ENCODE measurements at regions not wholly inside any gene's neighbourhood (a gene's known extent, or its start where the extent isn't known, plus 50 kb on each side); places are given as distances from the start of the nearest gene placed in this dataset.
"Not testable (repeated sequence)": the region's sequence is repeated elsewhere in the genome, so short reads cannot be mapped to it uniquely, and the experiment has no call there.

GRCh38 chr13:89057862-89058261 lies 1386.7 kb downstream of the SLITRK5 start:
- Histone ChIP-seq H3K27ac (no peak overlapping the region), H3K36me3 (no peaks in the 10 kb centered on the region), H3K9me3 (no peaks in the 10 kb centered on the region), H3K27me3 (no peaks in the 10 kb centered on the region), H3K4me1 (no peaks in the 10 kb centered on the region), H3K4me3 (no peak overlapping the region)
- no peak for TF ChIP-seq CTCF (IDR thresholded peaks at IDR 0.05)
- DNase-seq (ENCODE audit: low spot score in 2 of 2): no peak
- intact Hi-C loops (cut with DNase I): no loop called here

- no peak for DNase-seq (ENCODE audit: low spot score in 2 of 2)
- TF ChIP-seq CTCF (IDR thresholded peaks at IDR 0.05): no peak
- intact Hi-C loops (cut with DNase I): no loop called here
- no peaks in the 10 kb centered on the region for H3K36me3 ChIP-seq
- no peak overlapping the region for H3K27ac ChIP-seq
- H3K27me3 ChIP-seq: no peaks in the 10 kb centered on the region
- no peak overlapping the region for H3K4me3 ChIP-seq
- no peaks in the 10 kb centered on the region for H3K4me1 ChIP-seq
- no peaks in the 10 kb centered on the region for H3K9me3 ChIP-seq
These were observed 1390.7 kb downstream of the SLITRK5 start for GRCh38 chr13:89061821-89062220.

GRCh38 chr13:89066868-89067466 lies 1395.8 kb downstream of the SLITRK5 start:
- no peak overlapping the region for H3K27ac ChIP-seq
- H3K4me3 ChIP-seq: no peak overlapping the region
- no peaks in the 10 kb centered on the region for H3K9me3 ChIP-seq
- H3K4me1 ChIP-seq: no peaks in the 10 kb centered on the region
- DNase-seq (ENCODE audit: low spot score in 2 of 2): no peak
- no peaks in the 10 kb centered on the region for H3K27me3 ChIP-seq
- no peaks in the 10 kb centered on the region for H3K36me3 ChIP-seq
- intact Hi-C loops (cut with DNase I): no loop called here
- TF ChIP-seq CTCF (IDR thresholded peaks at IDR 0.05): peak in 1 of 3 experiments; percentile 41

GRCh38 chr13:89072979-89073378 lies 1401.8 kb downstream of the SLITRK5 start:
- H3K36me3 ChIP-seq: no peaks in the 10 kb centered on the region
- H3K4me3 ChIP-seq: no peak overlapping the region
- no peaks in the 10 kb centered on the region for H3K4me1 ChIP-seq
- no peak for DNase-seq (ENCODE audit: low spot score in 2 of 2)
- intact Hi-C loops (cut with DNase I): no loop called here
- no peaks in the 10 kb centered on the region for H3K27me3 ChIP-seq
- H3K27ac ChIP-seq: no peak overlapping the region
- H3K9me3 ChIP-seq: no peaks in the 10 kb centered on the region
- no peak for TF ChIP-seq CTCF (IDR thresholded peaks at IDR 0.05)

- intact Hi-C loops (cut with DNase I): no loop called here
- TF ChIP-seq CTCF (IDR thresholded peaks at IDR 0.05): no peak
- H3K27ac ChIP-seq: no peak overlapping the region
- no peaks in the 10 kb centered on the region for H3K36me3 ChIP-seq
- H3K27me3 ChIP-seq: no peaks in the 10 kb centered on the region
- no peaks in the 10 kb centered on the region for H3K4me1 ChIP-seq
- DNase-seq (ENCODE audit: low spot score in 2 of 2): no peak
- no peaks in the 10 kb centered on the region for H3K9me3 ChIP-seq
- no peak overlapping the region for H3K4me3 ChIP-seq
These were observed 1405.5 kb downstream of the SLITRK5 start for GRCh38 chr13:89076622-89077021.

- DNase-seq (ENCODE audit: low spot score in 2 of 2): no peak
- Histone ChIP-seq H3K27ac (no peak overlapping the region), H3K4me1 (no peaks in the 10 kb centered on the region), H3K4me3 (no peak overlapping the region), H3K27me3 (no peaks in the 10 kb centered on the region), H3K36me3 (no peaks in the 10 kb centered on the region), H3K9me3 (no peaks in the 10 kb centered on the region)
- intact Hi-C loops (cut with DNase I): no loop called here
- TF ChIP-seq CTCF (IDR thresholded peaks at IDR 0.05): no peak
These were observed 1411.5 kb downstream of the SLITRK5 start for GRCh38 chr13:89082623-89083022.

- H3K36me3 ChIP-seq; H3K27ac ChIP-seq; intact Hi-C loops (cut with DNase I); DNase-seq (ENCODE audit: low spot score in 2 of 2); H3K9me3 ChIP-seq; H3K4me1 ChIP-seq; H3K4me3 ChIP-seq; H3K27me3 ChIP-seq: not testable (repeated sequence)
These were observed 1416.9 kb downstream of the SLITRK5 start for GRCh38 chr13:89088107-89088506.
